Osteoblast (primary cell): ENCODE measurements at regions not wholly inside any gene's neighbourhood (a gene's known extent, or its start where the extent isn't known, plus 50 kb on each side); places are given as distances from the start of the nearest gene placed in this dataset.

Experiments
- DNase-seq: peaks from one replicate; pipeline ENCODE4 v3.0.0; 2011; ENCODE audit warnings: low spot score, mixed read lengths; ENCODE audit not compliant: insufficient read length; ENCODE audit errors: missing footprints
- H2AFZ ChIP-seq: 2 replicates; pipeline ENCODE4 v1.6.0; 2011; ENCODE audit warnings: mild to moderate bottlenecking, low read length
- H3K27ac ChIP-seq: 2 replicates; pipeline ENCODE4 v1.5.1; 2011; ENCODE audit warnings: mild to moderate bottlenecking, low read depth, low read length, moderate library complexity
- H3K27me3 ChIP-seq: 2 replicates; pipeline ENCODE4 v1.6.0; 2012; ENCODE audit warnings: mild to moderate bottlenecking, control low read depth, inconsistent platforms, low read length, moderate library complexity; ENCODE audit not compliant: insufficient read depth
- H3K36me3 ChIP-seq: 2 replicates; pipeline ENCODE4 v1.5.1; 2011; ENCODE audit warnings: mild to moderate bottlenecking, low read length, control low read depth, moderate library complexity; ENCODE audit not compliant: insufficient read depth
- H3K4me1 ChIP-seq: 2 replicates; pipeline ENCODE4 v1.5.1; 2011; ENCODE audit warnings: mild to moderate bottlenecking, low read length, control low read depth, moderate library complexity; ENCODE audit not compliant: insufficient read depth
- H3K4me2 ChIP-seq: 2 replicates; pipeline ENCODE4 v1.6.0; 2011; ENCODE audit warnings: mild to moderate bottlenecking, low read length; ENCODE audit not compliant: insufficient read depth
- H3K4me3 ChIP-seq: fragments of 200-600 bp; sonication (generic); 3 replicates; pipeline ENCODE4 v1.5.1; 2012; ENCODE audit warnings: mild to moderate bottlenecking, low read length, inconsistent platforms; ENCODE audit not compliant: insufficient read depth
- H3K79me2 ChIP-seq: 2 replicates; pipeline ENCODE4 v1.6.0; 2012; ENCODE audit warnings: mild to moderate bottlenecking, low read length, control low read depth, inconsistent platforms; ENCODE audit not compliant: insufficient read depth
- H3K9me3 ChIP-seq: 2 replicates; pipeline ENCODE4 v1.5.1; 2011; ENCODE audit warnings: low read depth, low read length, control low read depth
- H4K20me1 ChIP-seq: 2 replicates; pipeline ENCODE4 v1.6.0; 2012; ENCODE audit warnings: mild to moderate bottlenecking, low read length, control low read depth; ENCODE audit not compliant: insufficient read depth
- CTCF ChIP-seq: IDR thresholded peaks from 2 replicates; pipeline ENCODE4 v1.5.1; 2011; ENCODE audit warnings: mild to moderate bottlenecking, low read depth, low read length, moderate library complexity; ENCODE audit errors: extremely low read depth

- Histone ChIP-seq H3K79me2 (no peaks in the 10 kb centered on the region), H3K36me3 (no peaks in the 10 kb centered on the region), H3K4me2 (no peak overlapping the region), H3K27me3 (peaks cover 33% of the 10 kb centered on the region), H2AFZ (no peak overlapping the region), H3K27ac (no peak overlapping the region), H3K9me3 (no peaks in the 10 kb centered on the region), H4K20me1 (no peaks in the 10 kb centered on the region), H3K4me3 (no peak overlapping the region), H3K4me1 (peaks cover 7% of the 10 kb centered on the region)
- TF ChIP-seq CTCF: no peak
- DNase-seq: no peak
These were observed 139.7 kb upstream of the HES1 start for GRCh38 chr3:193996221-193996620.

GRCh38 chr3:193996641-193997089 is 139.3 kb upstream of the HES1 start:
- TF ChIP-seq CTCF: no peak
- H3K27ac ChIP-seq: no peak overlapping the region
- H3K36me3 ChIP-seq: no peaks in the 10 kb centered on the region
- peaks cover 7% of the 10 kb centered on the region for H3K4me1 ChIP-seq
- H3K4me3 ChIP-seq: no peak overlapping the region
- H3K9me3 ChIP-seq: no peaks in the 10 kb centered on the region
- DNase-seq: no peak
- H4K20me1 ChIP-seq: no peaks in the 10 kb centered on the region
- H3K27me3 ChIP-seq: peaks cover 33% of the 10 kb centered on the region
- no peaks in the 10 kb centered on the region for H3K79me2 ChIP-seq
- H2AFZ ChIP-seq: no peak overlapping the region
- no peak overlapping the region for H3K4me2 ChIP-seq

GRCh38 chr3:193997228-193998122 is 138.5 kb upstream of the HES1 start:
- Histone ChIP-seq H3K36me3 (no peaks in the 10 kb centered on the region), H3K4me1 (peaks cover 11% of the 10 kb centered on the region), H4K20me1 (no peaks in the 10 kb centered on the region), H3K9me3 (no peaks in the 10 kb centered on the region), H3K4me2 (peak overlapping the region; percentile 26), H2AFZ (no peak overlapping the region), H3K27ac (no peak overlapping the region), H3K79me2 (no peaks in the 10 kb centered on the region), H3K4me3 (no peak overlapping the region), H3K27me3 (peaks cover 40% of the 10 kb centered on the region)
- peak; percentile 48 for DNase-seq
- no peak for TF ChIP-seq CTCF

GRCh38 chr3:193998123-193998448 is 137.9 kb upstream of the HES1 start:
- peaks cover 15% of the 10 kb centered on the region for H3K4me1 ChIP-seq
- H3K4me3 ChIP-seq: no peak overlapping the region
- no peak for DNase-seq
- no peaks in the 10 kb centered on the region for H3K36me3 ChIP-seq
- H3K79me2 ChIP-seq: no peaks in the 10 kb centered on the region
- peaks cover 36% of the 10 kb centered on the region for H3K27me3 ChIP-seq
- no peaks in the 10 kb centered on the region for H3K9me3 ChIP-seq
- no peak overlapping the region for H3K27ac ChIP-seq
- no peak for TF ChIP-seq CTCF
- H3K4me2 ChIP-seq: peak overlapping the region; percentile 26
- no peak overlapping the region for H2AFZ ChIP-seq
- no peaks in the 10 kb centered on the region for H4K20me1 ChIP-seq
